Ovary (tissue), 7 donors: ENCODE measurements at regions not wholly inside any gene's neighbourhood (a gene's known extent, or its start where the extent isn't known, plus 50 kb on each side); places are given as distances from the start of the nearest gene placed in this dataset.

ENCODE experiments used
- DNase-seq, 5 donors: peaks; one replicate each; pipeline ENCODE4 v3.0.0-alpha.2; 2019 to 2020
- H3K27ac ChIP-seq, 2 donors: fragments of 200-600 bp; one replicate each; pipeline versions ENCODE4 v1.5.1 to v1.8.0; 2019 to 2022
- H3K27me3 ChIP-seq: fragments of 200-600 bp; one replicate; pipeline ENCODE4 v1.8.0; 2022
- H3K36me3 ChIP-seq: fragments of 200-600 bp; sonication (generic); one replicate; pipeline ENCODE4 v1.5.1; 2019
- H3K4me1 ChIP-seq: one replicate; pipeline ENCODE4 v1.8.1; 2013; ENCODE audit warnings: mild to moderate bottlenecking, moderate library complexity; ENCODE audit not compliant: insufficient read depth
- H3K4me3 ChIP-seq: fragments of 200-600 bp; sonication (generic); one replicate; pipeline ENCODE4 v1.5.1; 2017
- H3K9me3 ChIP-seq, 2 donors: fragments of 200-600 bp in 1 of 2; sonication (generic) in 1 of 2; one replicate each; pipeline versions ENCODE4 v1.5.1 to v1.8.1; 2013 to 2019; ENCODE audit warnings: mild to moderate bottlenecking in 1 of 2, moderate library complexity in 1 of 2
- CTCF ChIP-seq, 3 donors: fragments of 450-650 bp in 2 of 3; fragments of 200-600 bp in 1 of 3; IDR thresholded peaks; one replicate each; pipeline versions ENCODE4 v1.5.1 to v1.8.0; 2016 to 2022; ENCODE audit warnings: antibody characterized with exemption in 3 of 3, mild to moderate bottlenecking in 1 of 3
- EP300 ChIP-seq: sonication (generic); formaldehyde crosslinking; IDR thresholded peaks from one replicate; pipeline ENCODE4 v1.6.1; 2017; ENCODE audit warnings: antibody characterized with exemption
- POLR2A ChIP-seq: fragments of 450-650 bp; IDR thresholded peaks from one replicate; pipeline ENCODE4 v1.6.1; 2017; ENCODE audit warnings: antibody characterized with exemption, mild to moderate bottlenecking, moderate library complexity
- WGBS, 3 donors: extraction: QIAGEN DNeasy Blood & Tissue Kit in 1 of 3; methylation state at CpG; one replicate each; pipeline versions ENCODE4 v1.1.5 to v1.1.7; 2013 to 2017; 5-methylcytosine and 5-hydroxymethylcytosine counted together
- intact Hi-C, 4 donors: fragments of 100-400 bp; cut with DNase I; formaldehyde crosslinking; loops; one replicate each; pipeline versions ENCODE4 v1.11.0 to v1.15.1; 2022 to 2023
- donor health status: DM: no; HTN: no; CAD: no; lungs with moderate emphysema.
- donor health status: DM: no; HTN: no; CAD: no.
- donor health status: Bipolar disorder and iron deficiency.
- donor health status: DM: no; HTN: no; CAD: no.
- donor health status: DM: yes; HTN: yes; CAD: no.

- no peaks in the 10 kb centered on the region for H3K36me3 ChIP-seq
- no peaks in the 10 kb centered on the region for H3K4me1 ChIP-seq
- no peaks in the 10 kb centered on the region for H3K9me3 ChIP-seq
- H3K27me3 ChIP-seq = no peaks in the 10 kb centered on the region
- 76 to 86% (median 76%) methylated on average over 9 of the region's 9 CpGs for WGBS, 3 donors
- no peak overlapping the region for H3K27ac ChIP-seq
- DNase-seq = no peak
- intact Hi-C loops = no loop called here
- no peak for TF ChIP-seq CTCF (IDR thresholded peaks at IDR 0.05)
- no peak for TF ChIP-seq EP300
- TF ChIP-seq POLR2A = no peak
- no peak overlapping the region for H3K4me3 ChIP-seq
Observed at GRCh38 chr3:194854659-194855390, 169.1 kb downstream of the FAM43A start.

- TF ChIP-seq EP300 (no peak), CTCF (IDR thresholded peaks at IDR 0.05) (no peak), POLR2A (no peak)
- DNase-seq = no peak
- H3K4me3 ChIP-seq = no peak overlapping the region
- H3K9me3 ChIP-seq = no peaks in the 10 kb centered on the region
- 61 to 73% (median 70%) methylated on average over 7 of the region's 7 CpGs for WGBS, 3 donors
- intact Hi-C loops = no loop called here
- no peaks in the 10 kb centered on the region for H3K36me3 ChIP-seq
- H3K4me1 ChIP-seq = no peaks in the 10 kb centered on the region
- no peak overlapping the region for H3K27ac ChIP-seq
- H3K27me3 ChIP-seq = no peaks in the 10 kb centered on the region
Observed at GRCh38 chr3:194856296-194856695, 170.6 kb downstream of the FAM43A start.

GRCh38 chr3:194857469-194858113 lies 171.9 kb downstream of the FAM43A start:
- no peaks in the 10 kb centered on the region for H3K36me3 ChIP-seq
- DNase-seq = no peak
- no peaks in the 10 kb centered on the region for H3K9me3 ChIP-seq
- intact Hi-C loops = no loop called here
- WGBS, 3 donors = 83 to 86% (median 84%) methylated on average over 9 of the region's 9 CpGs
- no peaks in the 10 kb centered on the region for H3K4me1 ChIP-seq
- no peak overlapping the region for H3K27ac ChIP-seq
- no peak overlapping the region for H3K4me3 ChIP-seq
- no peaks in the 10 kb centered on the region for H3K27me3 ChIP-seq
- TF ChIP-seq POLR2A = no peak
- TF ChIP-seq EP300 = no peak
- no peak for TF ChIP-seq CTCF (IDR thresholded peaks at IDR 0.05)

GRCh38 chr3:194858382-194858781 lies 172.7 kb downstream of the FAM43A start:
- H3K27me3 ChIP-seq = no peaks in the 10 kb centered on the region
- H3K4me1 ChIP-seq = no peaks in the 10 kb centered on the region
- 77 to 82% (median 80%) methylated on average over 2 of the region's 2 CpGs for WGBS, 3 donors
- H3K4me3 ChIP-seq = no peak overlapping the region
- intact Hi-C loops = no loop called here
- no peak overlapping the region for H3K27ac ChIP-seq
- no peak for TF ChIP-seq CTCF (IDR thresholded peaks at IDR 0.05)
- no peak for TF ChIP-seq POLR2A
- TF ChIP-seq EP300 = no peak
- H3K9me3 ChIP-seq = no peaks in the 10 kb centered on the region
- H3K36me3 ChIP-seq = no peaks in the 10 kb centered on the region
- DNase-seq = no peak
